SK-N-MC (cell line): ENCODE measurements at regions not wholly inside any gene's neighbourhood (a gene's known extent, or its start where the extent isn't known, plus 50 kb on each side); places are given as distances from the start of the nearest gene placed in this dataset.

Source experiments
- EZH2 ChIP-seq: fragments of 200-600 bp; sonication (generic); IDR thresholded peaks from one replicate; pipeline ENCODE4 v1.6.1; 2017; ENCODE audit warnings: antibody characterized with exemption
- POLR2AphosphoS5 ChIP-seq: IDR thresholded peaks from 2 replicates; pipeline ENCODE4 v1.6.1; 2012; ENCODE audit warnings: mild to moderate bottlenecking, low read depth, low read length, borderline replicate concordance

- TF ChIP-seq EZH2 = no peak
- TF ChIP-seq POLR2AphosphoS5 = no peak
Measured at GRCh38 chr14:76957224-76957891, 71.2 kb downstream of the IRF2BPL start.
